Transverse colon (tissue), 4 donors: ENCODE measurements at regions not wholly inside any gene's neighbourhood (a gene's known extent, or its start where the extent isn't known, plus 50 kb on each side); places are given as distances from the start of the nearest gene placed in this dataset.

Experiments
- POLR2A ChIP-seq: fragments of 450-650 bp; IDR thresholded peaks from one replicate; pipeline ENCODE4 v1.6.1; 2016; ENCODE audit warnings: antibody characterized with exemption, mild to moderate bottlenecking, moderate library complexity
- POLR2AphosphoS5 ChIP-seq, 3 donors: sonication (generic); formaldehyde crosslinking; IDR thresholded peaks; one replicate each; pipeline ENCODE4 v1.6.1; 2016; ENCODE audit warnings: antibody characterized with exemption in 3 of 3
- TF ChIP-seq, protein P1 (sequence below), 5 experiments: fragments of 200-600 bp in 3 of 5; fragments of 450-650 bp in 2 of 5; sonication (generic) in 3 of 5; IDR thresholded peaks; 1 replicate in 2 of 5; 2 replicates in 3 of 5; pipeline ENCODE4 v1.5.1; 2016 to 2017; ENCODE audit warnings: antibody characterized with exemption in 5 of 5, inconsistent platforms in 3 of 5, mild to moderate bottlenecking in 2 of 5, moderate library complexity in 1 of 5

GRCh38 chr11:131099746-131100145 is 183.5 kb upstream of the SNX19 start:
- TF ChIP-seq, protein P1, sequence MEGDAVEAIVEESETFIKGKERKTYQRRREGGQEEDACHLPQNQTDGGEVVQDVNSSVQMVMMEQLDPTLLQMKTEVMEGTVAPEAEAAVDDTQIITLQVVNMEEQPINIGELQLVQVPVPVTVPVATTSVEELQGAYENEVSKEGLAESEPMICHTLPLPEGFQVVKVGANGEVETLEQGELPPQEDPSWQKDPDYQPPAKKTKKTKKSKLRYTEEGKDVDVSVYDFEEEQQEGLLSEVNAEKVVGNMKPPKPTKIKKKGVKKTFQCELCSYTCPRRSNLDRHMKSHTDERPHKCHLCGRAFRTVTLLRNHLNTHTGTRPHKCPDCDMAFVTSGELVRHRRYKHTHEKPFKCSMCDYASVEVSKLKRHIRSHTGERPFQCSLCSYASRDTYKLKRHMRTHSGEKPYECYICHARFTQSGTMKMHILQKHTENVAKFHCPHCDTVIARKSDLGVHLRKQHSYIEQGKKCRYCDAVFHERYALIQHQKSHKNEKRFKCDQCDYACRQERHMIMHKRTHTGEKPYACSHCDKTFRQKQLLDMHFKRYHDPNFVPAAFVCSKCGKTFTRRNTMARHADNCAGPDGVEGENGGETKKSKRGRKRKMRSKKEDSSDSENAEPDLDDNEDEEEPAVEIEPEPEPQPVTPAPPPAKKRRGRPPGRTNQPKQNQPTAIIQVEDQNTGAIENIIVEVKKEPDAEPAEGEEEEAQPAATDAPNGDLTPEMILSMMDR (IDR thresholded peaks at IDR 0.05) = no peak
- TF ChIP-seq POLR2A (no peak), POLR2AphosphoS5 (IDR thresholded peaks at IDR 0.05) (no peak)
